Left cardiac atrium (tissue), 4 donors: ENCODE measurements at regions not wholly inside any gene's neighbourhood (a gene's known extent, or its start where the extent isn't known, plus 50 kb on each side); places are given as distances from the start of the nearest gene placed in this dataset.

ENCODE experiments used
- ATAC-seq, 2 donors: fragments of 200-7000 bp; cut with Tn5 transposase; one replicate each; pipeline ENCODE4 v1.9.1; 2020; ENCODE audit warnings: mild to moderate bottlenecking in 2 of 2, moderate library complexity in 2 of 2
- DNase-seq: peaks from one replicate; pipeline ENCODE4 v3.0.0-alpha.2; 2020
- intact Hi-C, 2 donors: fragments of 100-400 bp; cut with DNase I; formaldehyde crosslinking; loops; one replicate each; pipeline versions ENCODE4 v1.14.1 to v1.15.1; 2022 to 2023
- donor health status: DM: no; HTN: yes; CAD: no.
- donor health status: DM: no; HTN: yes; CAD: no; lungs with severe emphysema.
- donor health status: DM: yes; HTN: yes; CAD: no.
- donor health status: Dilated cardiomyopathy.

DNA sequence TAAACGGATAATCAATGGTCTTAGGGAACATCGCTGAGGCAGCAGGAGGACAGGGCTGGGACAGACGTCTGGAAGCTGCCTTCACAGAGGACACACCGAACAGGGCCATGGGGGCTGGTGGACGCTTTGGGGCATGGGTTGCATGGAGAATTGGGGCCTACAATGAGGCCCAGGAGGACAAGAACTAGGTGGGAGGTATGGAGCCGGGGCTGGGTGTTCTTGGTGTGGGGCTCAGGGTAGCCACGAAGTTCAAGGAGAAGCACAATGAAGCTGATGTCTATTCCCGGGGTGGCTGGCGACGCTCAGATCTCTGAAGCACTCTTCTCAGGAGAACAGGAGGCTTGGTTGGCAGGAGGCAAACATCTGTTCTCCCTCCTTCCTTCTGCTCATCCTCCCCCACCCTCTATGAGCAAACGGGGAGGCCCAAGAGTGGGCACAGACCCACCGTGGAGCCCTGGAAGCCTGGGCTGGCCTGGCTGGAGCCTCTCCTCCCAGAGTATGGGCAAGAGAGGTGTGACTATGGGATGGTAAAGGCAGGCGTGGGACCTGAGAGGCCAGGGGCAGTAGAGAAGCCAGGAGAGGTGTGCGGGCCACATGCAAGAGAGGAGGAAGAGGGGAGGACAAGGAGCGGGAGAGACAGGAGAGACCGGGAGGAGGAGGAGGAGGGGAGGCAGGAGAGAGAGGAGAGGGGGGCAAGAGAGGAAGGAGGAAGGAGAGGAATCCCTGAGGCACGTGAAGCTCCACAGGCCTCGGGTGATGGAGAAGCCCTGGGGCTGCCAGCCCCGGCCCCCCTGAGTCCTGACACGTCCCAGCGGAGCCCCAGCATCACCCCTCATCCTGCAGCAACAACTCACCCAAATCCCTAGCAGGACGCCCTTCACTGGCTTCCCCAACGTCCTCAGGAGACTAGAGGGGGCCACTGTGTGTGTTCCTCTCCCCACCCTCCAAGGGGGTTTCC lies 159.1 kb downstream of the OLFM1 start:
- intact Hi-C loops: no loop called here
- ATAC-seq (no peak), DNase-seq (no peak)

- intact Hi-C loops: no loop called here
- ATAC-seq: no peak
- DNase-seq: no peak
Measured at GRCh38 chr9:135247227-135247930, 159.9 kb downstream of the OLFM1 start.

GRCh38 chr9:135248111-135248510 lies 160.6 kb downstream of the OLFM1 start:
- no peak for DNase-seq
- intact Hi-C loops: no loop called here
- ATAC-seq: no peak

DNA sequence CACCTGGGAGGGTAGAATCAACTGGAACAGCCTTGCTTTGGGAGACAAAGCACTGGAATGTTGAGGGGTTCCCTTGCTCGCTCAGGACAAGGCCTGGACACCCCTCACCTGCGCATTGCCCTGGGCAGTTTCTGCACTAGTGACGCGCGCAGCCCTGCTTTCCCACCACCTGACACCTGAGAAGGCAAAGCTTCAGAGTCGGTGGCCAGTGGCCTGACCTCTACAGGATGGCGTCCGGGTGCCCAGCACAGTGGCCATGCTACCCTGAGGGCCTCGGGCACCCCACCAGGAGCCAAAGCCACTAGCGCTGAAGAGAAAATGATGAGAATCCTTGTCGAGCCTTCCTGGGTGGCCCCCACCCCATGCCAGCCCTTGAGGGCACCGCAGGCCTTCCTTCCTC lies 161.3 kb downstream of the OLFM1 start:
- intact Hi-C loops: no loop called here
- no peak for ATAC-seq
- no peak for DNase-seq

- intact Hi-C loops: no loop called here
- no peak for DNase-seq
- ATAC-seq: no peak
Measured at GRCh38 chr9:135249191-135249590, 161.7 kb downstream of the OLFM1 start.

GRCh38 chr9:135249711-135250110 lies 162.2 kb downstream of the OLFM1 start:
- intact Hi-C loops: no loop called here
- ATAC-seq: no peak
- no peak for DNase-seq

- DNase-seq: no peak
- intact Hi-C loops: no loop called here
Measured at GRCh38 chr9:135251331-135251761, 163.9 kb downstream of the OLFM1 start.

GRCh38 chr9:135251996-135252760 lies 164.7 kb downstream of the OLFM1 start:
- intact Hi-C loops: no loop called here
- ATAC-seq (no peak), DNase-seq (no peak)

More at GRCh38 chr9:135251331-135251761, 163.9 kb downstream of the OLFM1 start:
- no peak for ATAC-seq

DNA sequence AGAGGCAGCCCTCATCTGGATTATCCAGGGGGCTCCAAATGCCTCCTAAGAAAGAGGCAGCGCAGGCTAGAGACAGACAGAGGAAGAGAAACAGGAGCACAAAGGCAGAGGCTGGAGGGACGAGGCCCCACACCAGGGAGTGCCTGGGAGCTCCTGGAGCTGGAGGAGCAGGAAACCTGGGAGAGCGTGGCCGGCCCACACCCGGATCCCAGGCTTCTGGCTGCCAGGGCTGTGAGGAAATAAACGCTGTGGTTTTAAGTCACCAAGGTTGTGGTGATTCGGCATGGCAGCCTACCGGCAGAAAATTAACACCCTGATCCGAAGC lies 165.5 kb downstream of the OLFM1 start:
- ATAC-seq (no peak), DNase-seq (no peak)
- intact Hi-C loops: no loop called here

DNA sequence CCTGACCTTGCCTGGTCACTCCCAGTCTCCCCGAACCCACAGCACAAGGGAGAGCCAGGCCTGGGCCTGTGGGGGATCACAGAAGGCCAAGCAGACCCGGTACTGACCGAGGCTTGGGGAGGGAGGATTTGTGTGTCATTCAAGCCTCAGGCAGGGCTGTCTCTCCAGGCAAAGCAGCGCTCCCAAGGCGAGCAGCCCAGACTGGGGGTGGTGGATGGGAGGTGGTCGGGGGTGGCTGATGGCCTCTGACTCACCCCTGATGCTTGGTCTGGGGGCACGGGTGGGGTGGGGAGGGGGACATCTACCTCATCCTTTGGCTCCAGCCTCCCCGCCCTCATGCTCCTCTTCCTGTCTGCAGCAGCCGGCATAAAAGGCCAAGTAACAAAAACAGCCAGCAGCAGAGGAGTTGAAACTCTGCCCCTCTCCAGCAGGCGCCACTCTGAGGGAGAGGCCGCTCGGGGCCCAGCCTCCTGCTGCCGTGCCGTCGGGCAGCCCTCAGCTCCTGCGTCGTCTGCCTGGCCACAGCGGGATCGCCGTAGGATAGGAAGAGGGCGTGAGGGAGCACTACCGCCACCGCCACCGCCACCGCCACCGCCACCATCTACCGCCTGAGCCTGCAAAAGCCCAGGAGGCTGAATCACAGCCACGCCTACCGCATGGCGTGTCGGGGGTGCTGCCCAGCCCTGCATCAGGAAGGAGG lies 166.0 kb downstream of the OLFM1 start:
- DNase-seq: no peak
- intact Hi-C loops: no loop called here
- no peak for ATAC-seq

DNA sequence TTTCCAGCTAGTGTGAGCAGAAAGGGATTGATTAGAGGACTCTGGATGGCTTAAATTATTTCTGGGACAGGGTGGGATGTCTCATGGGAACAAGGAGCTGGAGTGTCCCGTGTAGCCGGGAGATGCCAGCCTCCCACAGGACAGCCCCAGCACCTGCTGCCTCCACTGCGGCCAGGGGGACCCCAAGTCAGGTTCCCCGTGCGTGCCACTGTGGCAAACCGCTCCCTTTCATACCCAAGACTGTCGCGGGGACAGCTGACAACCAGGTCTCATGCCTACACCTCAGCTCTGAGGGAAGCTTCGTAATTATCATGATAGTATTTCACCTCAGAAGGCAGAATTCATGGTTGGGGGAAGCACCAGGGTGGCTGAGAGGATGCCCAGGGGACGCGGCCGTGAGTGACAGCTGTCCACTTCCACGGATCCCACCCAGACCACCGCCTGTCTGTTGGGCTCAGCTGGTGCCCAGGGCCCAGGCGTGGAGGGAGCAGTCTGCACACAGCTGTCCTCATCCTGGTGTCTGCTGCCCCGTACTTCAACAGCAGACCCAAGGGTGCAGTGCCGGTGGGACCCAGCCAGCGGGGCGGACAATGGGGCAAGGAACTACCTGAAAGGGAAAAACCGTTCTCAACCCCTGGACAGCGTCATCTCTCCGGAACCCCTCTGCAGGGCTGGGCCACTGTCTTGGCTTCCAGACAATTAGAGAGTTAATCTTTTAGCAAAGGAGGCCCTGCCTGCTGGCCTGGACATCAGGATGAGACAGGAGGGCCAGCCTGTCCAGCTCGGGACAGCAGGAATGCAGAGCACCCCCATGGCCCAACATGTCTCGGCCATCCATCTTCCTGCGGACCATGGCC lies 166.9 kb downstream of the OLFM1 start:
- ATAC-seq (no peak), DNase-seq (no peak)
- intact Hi-C loops: no loop called here

- no peak for DNase-seq
- ATAC-seq: no peak
- intact Hi-C loops: no loop called here
Measured at GRCh38 chr9:135255033-135255840, 167.8 kb downstream of the OLFM1 start.

- intact Hi-C loops: no loop called here
- ATAC-seq (no peak), DNase-seq (no peak)
Measured at GRCh38 chr9:135255841-135256580, 168.5 kb downstream of the OLFM1 start.

GRCh38 chr9:135256581-135257354 lies 169.3 kb downstream of the OLFM1 start:
- intact Hi-C loops: no loop called here
- DNase-seq: no peak
- no peak for ATAC-seq

DNA sequence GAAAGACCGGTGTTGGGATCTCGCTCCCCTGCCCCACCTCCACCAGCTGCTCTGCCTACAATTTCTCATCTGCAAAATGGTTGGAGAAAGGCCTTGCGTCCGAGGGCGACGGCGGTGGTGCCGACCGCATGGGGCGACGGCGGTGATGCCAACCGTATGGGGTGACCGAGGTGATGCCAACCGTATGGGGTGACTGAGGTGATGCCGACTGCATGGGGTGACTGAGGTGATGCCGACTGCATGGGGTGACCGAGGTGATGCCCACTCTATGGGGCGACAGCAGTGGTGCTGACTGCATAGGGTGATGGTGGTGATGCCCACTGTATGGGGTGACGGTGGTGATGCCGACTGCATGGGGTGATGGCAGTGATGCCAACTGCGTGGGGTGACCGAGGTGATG lies 171.0 kb downstream of the OLFM1 start:
- no peak for DNase-seq
- intact Hi-C loops: no loop called here

GRCh38 chr9:135259273-135259672 lies 171.8 kb downstream of the OLFM1 start:
- no peak for ATAC-seq
- no peak for DNase-seq
- intact Hi-C loops: no loop called here

More for the DNA sequence above, 171.0 kb downstream of the OLFM1 start:
- ATAC-seq: no peak
